Osteocyte (in vitro differentiated cells): ENCODE measurements at regions not wholly inside any gene's neighbourhood (a gene's known extent, or its start where the extent isn't known, plus 50 kb on each side); places are given as distances from the start of the nearest gene placed in this dataset.

ENCODE experiments used
- DNase-seq: peaks from one replicate; pipeline ENCODE4 v3.0.0; 2021; ENCODE audit warnings: mixed read lengths; ENCODE audit not compliant: unreplicated experiment; ENCODE audit errors: extremely low spot score
- H3K27ac Mint-ChIP-seq: one replicate; pipeline ENCODE4 v1.8.0; 2021; ENCODE audit warnings: mild to moderate bottlenecking, mixed read lengths; ENCODE audit not compliant: unreplicated experiment
- H3K27me3 Mint-ChIP-seq: one replicate; pipeline ENCODE4 v1.8.0; 2021; ENCODE audit warnings: mixed read lengths; ENCODE audit not compliant: unreplicated experiment
- H3K36me3 Mint-ChIP-seq: one replicate; pipeline ENCODE4 v1.8.0; 2021; ENCODE audit warnings: mixed read lengths; ENCODE audit not compliant: unreplicated experiment
- H3K4me1 Mint-ChIP-seq: one replicate; pipeline ENCODE4 v1.8.0; 2021; ENCODE audit warnings: mixed read lengths; ENCODE audit not compliant: unreplicated experiment
- H3K4me3 Mint-ChIP-seq: one replicate; pipeline ENCODE4 v1.8.0; 2021; ENCODE audit warnings: mild to moderate bottlenecking, moderate library complexity, mixed read lengths; ENCODE audit not compliant: unreplicated experiment
- H3K9me3 Mint-ChIP-seq: one replicate; pipeline ENCODE4 v1.8.0; 2021; ENCODE audit warnings: mixed read lengths; ENCODE audit not compliant: unreplicated experiment
- TF ChIP-seq, protein P1 (sequence below): fragments of 200-600 bp; sonication (generic); IDR thresholded peaks from 2 replicates; pipeline ENCODE4 v1.5.0; 2021; ENCODE audit warnings: antibody characterized with exemption, mild to moderate bottlenecking, moderate library complexity

DNA sequence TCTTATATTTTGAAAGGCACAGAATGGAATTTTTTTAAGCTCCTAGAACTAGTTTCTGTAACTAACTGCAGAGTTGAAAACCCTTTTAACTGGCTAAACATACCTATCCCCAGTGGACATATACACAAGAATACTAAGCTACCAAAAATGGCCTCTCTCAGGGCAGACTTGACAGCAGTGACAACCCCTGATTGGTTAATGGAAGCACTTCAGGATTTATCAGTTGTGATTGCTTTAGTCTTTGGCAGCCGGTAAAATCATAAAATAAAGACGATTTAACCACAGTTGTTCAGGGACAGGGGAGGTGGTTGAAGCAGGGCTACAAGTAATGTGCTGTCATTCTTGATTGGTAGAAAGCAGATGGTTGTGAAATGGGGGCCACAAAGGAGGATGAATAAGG lies 452.0 kb upstream of the SOX9 start:
- no peaks in the 10 kb centered on the region for H3K36me3 Mint-ChIP-seq
- no peak overlapping the region for H3K4me3 Mint-ChIP-seq
- H3K4me1 Mint-ChIP-seq = no peaks in the 10 kb centered on the region
- DNase-seq = no peak
- no peaks in the 10 kb centered on the region for H3K27me3 Mint-ChIP-seq
- H3K27ac Mint-ChIP-seq = no peak overlapping the region
- H3K9me3 Mint-ChIP-seq = peaks cover 15% of the 10 kb centered on the region
- TF ChIP-seq, protein P1, sequence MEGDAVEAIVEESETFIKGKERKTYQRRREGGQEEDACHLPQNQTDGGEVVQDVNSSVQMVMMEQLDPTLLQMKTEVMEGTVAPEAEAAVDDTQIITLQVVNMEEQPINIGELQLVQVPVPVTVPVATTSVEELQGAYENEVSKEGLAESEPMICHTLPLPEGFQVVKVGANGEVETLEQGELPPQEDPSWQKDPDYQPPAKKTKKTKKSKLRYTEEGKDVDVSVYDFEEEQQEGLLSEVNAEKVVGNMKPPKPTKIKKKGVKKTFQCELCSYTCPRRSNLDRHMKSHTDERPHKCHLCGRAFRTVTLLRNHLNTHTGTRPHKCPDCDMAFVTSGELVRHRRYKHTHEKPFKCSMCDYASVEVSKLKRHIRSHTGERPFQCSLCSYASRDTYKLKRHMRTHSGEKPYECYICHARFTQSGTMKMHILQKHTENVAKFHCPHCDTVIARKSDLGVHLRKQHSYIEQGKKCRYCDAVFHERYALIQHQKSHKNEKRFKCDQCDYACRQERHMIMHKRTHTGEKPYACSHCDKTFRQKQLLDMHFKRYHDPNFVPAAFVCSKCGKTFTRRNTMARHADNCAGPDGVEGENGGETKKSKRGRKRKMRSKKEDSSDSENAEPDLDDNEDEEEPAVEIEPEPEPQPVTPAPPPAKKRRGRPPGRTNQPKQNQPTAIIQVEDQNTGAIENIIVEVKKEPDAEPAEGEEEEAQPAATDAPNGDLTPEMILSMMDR = no peak

GRCh38 chr17:71677439-71677838 lies 443.4 kb upstream of the SOX9 start:
- Mint-ChIP-seq H3K36me3 (no peaks in the 10 kb centered on the region), H3K4me3 (no peak overlapping the region), H3K27ac (no peak overlapping the region), H3K9me3 (no peaks in the 10 kb centered on the region), H3K4me1 (no peaks in the 10 kb centered on the region), H3K27me3 (no peaks in the 10 kb centered on the region)
- DNase-seq = no peak
- TF ChIP-seq, protein P1 = no peak

DNA sequence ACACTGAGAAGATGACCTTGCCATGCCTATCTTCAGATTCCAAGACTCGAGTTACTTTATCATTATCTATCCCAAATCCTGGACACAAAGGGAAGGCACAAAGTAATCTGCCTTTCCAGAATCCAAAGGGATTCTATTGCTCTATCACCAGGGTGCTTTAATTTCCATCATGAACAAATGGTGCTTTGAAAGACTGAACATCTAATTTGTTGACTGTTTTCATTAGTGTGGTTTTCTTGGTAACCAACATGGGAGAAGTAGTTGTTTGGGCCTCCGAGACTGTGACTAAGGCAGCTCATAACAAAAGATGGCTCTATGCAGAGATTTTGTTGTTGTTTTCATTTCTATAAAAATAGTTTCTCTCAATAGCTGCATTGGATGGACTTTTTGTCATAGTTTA lies 441.0 kb upstream of the SOX9 start:
- Mint-ChIP-seq H3K27me3 (no peaks in the 10 kb centered on the region), H3K27ac (no peak overlapping the region), H3K4me1 (no peaks in the 10 kb centered on the region), H3K4me3 (no peak overlapping the region), H3K36me3 (no peaks in the 10 kb centered on the region), H3K9me3 (no peaks in the 10 kb centered on the region)
- TF ChIP-seq, protein P1 = no peak
- no peak for DNase-seq

DNA sequence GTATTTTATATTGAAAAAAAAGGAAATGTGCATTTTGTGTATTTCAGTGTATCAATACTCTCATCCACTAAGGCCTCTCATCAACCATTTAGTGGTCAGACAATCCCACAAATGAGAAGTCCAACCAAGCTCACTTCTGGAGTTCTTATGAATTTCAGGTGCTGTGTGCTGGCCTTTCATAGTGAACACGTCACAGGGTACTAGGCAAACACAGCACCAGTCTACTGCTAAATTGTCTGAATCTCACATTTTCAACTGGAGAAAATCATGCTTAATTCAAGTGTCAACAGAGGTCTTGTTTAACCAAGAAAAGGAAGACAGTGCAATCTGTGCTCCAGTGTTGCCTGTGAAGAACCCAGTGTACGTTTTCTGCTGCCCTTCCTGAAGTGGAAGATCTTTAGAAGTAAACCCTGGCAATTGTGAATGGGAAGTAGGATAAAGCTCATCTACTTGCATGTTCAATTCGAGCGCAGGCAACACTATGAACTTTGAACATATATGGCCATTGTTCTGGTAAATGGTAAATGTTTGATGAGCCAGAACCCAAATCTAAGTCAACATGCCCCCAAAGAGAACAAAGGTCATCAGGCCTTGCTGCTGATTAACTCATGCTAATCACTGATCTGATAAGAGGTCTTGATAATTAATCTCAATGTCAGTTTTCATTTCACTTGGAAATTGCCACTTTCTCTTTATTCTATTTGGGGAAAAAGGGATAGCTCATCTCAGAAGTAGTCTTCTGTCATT lies 439.2 kb upstream of the SOX9 start:
- Mint-ChIP-seq H3K27me3 (no peaks in the 10 kb centered on the region), H3K36me3 (no peaks in the 10 kb centered on the region), H3K4me3 (no peak overlapping the region), H3K9me3 (no peaks in the 10 kb centered on the region), H3K4me1 (no peaks in the 10 kb centered on the region), H3K27ac (no peak overlapping the region)
- TF ChIP-seq, protein P1 = no peak
- DNase-seq = no peak

DNA sequence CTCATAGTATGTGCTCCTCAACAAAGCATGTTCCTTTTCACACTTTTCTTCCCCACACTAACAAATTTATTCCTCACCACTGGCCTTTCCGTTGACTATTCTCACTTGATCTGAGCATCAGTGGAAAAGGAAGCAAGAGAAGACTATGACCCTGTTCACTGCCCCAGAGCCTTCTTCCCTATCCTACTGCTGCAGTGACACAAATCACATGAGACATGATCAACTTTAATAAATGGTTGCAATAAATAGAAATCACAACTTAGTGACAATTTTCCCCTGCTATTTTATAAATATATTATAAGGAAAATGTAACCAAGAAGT lies 438.7 kb upstream of the SOX9 start:
- TF ChIP-seq, protein P1 = no peak
- H3K4me3 Mint-ChIP-seq = no peak overlapping the region
- no peaks in the 10 kb centered on the region for H3K9me3 Mint-ChIP-seq
- DNase-seq = no peak
- H3K36me3 Mint-ChIP-seq = no peaks in the 10 kb centered on the region
- no peaks in the 10 kb centered on the region for H3K27me3 Mint-ChIP-seq
- no peaks in the 10 kb centered on the region for H3K4me1 Mint-ChIP-seq
- no peak overlapping the region for H3K27ac Mint-ChIP-seq
